ENCODE measurements at regions not wholly inside any gene's neighbourhood (a gene's known extent, or its start where the extent isn't known, plus 50 kb on each side); places are given as distances from the start of the nearest gene placed in this dataset.
"Not testable (repeated sequence)": the region's sequence is repeated elsewhere in the genome, so short reads cannot be mapped to it uniquely, and the experiment has no call there.

DNA sequence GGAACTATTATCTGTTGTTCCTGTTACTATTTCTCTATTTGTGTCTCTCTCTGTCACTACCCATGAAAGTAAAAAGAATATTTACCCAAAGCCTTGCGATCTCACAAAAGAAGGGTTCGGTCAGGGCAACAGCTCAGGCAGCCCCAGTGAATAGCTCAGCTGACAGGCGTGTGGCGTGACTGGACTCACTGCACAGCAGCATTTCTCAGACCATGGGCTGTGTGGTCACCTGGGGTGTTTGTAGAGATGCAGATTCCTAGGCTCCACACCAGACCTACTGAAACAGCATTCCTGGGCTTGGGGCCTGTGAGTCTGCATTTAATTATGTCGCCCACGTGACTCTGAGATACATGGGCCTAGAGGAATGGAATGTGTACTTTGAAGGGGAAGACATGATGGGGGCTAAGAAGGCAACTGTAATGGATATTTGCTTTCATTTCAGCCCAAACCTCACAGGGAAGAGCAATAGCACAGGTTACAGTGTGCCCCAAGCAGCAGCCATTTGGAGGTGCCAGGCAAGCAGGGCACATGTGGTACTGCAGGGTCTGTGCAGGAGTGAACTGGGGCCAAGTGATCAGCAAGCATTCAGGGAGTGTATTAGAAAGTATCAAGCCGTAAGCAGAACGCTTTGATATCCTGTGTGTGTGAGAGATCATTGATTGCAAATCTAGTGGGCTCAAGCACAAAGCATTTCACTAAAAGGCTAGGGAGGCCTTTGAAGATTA, 90.4 kb upstream of the RBMS1 start:
- no peak for DNase-seq (ENCODE audit: low read depth in 2 of 2)

GRCh38 chr2:160584972-160585494, 91.4 kb upstream of the RBMS1 start:
- DNase-seq (ENCODE audit: low read depth in 2 of 2) = no peak

GRCh38 chr2:160590664-160591063, 97.1 kb upstream of the RBMS1 start:
- no peak for DNase-seq (ENCODE audit: low read depth in 2 of 2)

GRCh38 chr2:160592401-160592800, 98.8 kb upstream of the RBMS1 start:
- no peak for DNase-seq (ENCODE audit: low read depth in 2 of 2)

GRCh38 chr2:160592993-160593392, 99.4 kb upstream of the RBMS1 start:
- DNase-seq (ENCODE audit: low read depth in 2 of 2) = no peak

DNA sequence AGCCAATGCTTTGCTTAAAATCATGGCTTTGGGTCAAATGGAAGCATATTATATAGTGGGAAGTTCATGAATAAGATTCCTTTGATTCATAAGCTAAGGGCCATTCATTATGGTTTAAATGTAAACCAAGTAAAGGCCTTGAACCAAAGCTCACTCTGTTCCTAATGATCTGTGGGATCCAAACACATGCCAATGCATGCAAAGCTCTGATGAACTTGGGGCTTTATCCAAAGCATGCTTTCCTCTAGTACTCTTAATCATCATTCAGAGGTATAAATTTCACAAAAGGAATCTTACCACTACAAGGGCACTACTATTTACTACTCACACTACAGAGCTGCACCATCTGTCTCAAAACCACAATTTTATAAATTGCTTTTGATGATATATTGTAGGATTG, 102.8 kb upstream of the RBMS1 start:
- no peak for DNase-seq (ENCODE audit: low read depth in 2 of 2)

DNA sequence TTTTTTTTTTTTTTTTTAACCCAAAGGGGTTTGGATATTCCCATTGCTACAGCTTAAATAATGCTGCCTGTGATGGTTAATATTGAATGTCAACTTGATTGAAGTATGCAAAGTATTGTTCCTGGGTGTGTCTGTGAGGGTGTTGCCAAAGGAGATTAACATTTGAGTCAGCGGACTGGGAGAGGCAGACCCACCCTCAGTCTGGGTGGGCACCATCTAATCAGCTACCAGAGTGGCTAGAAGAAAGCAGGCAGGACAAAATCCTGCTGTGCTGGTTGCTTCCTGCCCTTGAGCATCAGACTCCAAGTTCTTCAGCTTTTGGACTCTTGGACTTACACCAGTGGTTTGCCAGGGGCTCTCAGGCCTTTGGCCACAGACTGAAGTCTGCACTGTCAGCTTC, 106.8 kb upstream of the RBMS1 start:
- not testable (repeated sequence) for DNase-seq (ENCODE audit: low read depth in 2 of 2)

- DNase-seq (ENCODE audit: low read depth in 2 of 2) = no peak
These were observed 108.5 kb upstream of the RBMS1 start for GRCh38 chr2:160602073-160602472.

GRCh38 chr2:160603771-160604510, 110.3 kb upstream of the RBMS1 start:
- no peak for DNase-seq (ENCODE audit: low read depth in 2 of 2)

DNA sequence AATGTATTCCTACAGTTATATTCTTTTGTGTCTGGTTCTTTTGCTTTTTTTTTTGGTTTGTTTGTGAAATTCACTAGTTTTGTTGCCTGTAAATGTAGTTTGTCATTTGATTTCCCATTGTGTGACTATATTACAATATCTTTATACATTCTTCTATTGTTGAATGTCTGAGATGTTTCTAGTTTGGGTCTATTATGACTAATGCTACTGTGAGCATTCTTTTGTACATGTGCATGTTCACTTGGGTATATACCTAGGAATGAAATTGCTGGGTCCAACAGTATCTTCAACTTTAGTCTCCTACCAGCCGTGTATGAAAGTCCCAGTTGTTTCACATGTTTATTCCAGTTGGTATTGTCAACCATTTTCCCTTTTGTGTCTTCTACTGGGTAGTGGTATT, 112.7 kb upstream of the RBMS1 start:
- no peak for DNase-seq (ENCODE audit: low read depth in 2 of 2)

DNA sequence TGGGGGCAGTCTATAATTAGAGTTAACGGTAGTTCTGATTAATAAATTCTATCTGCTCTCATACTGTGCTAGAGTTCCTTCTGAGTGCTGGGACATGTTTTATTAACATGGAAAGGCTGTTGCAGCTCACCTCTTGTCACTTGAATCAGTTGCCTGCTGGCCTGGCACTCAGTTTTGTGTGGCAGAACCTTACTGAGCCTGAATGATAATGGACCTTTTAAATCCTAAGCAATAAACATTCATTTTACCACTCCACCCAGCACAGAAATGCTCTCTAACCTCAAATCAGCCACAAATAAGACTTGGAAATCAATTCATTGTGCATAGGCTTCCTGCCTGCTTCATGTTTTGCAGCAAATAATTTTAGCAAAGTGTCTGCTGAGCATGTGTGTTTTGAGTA, 115.0 kb upstream of the RBMS1 start:
- no peak for DNase-seq (ENCODE audit: low read depth in 2 of 2)

- no peak for DNase-seq (ENCODE audit: low read depth in 2 of 2)
These were observed 115.7 kb upstream of the RBMS1 start for GRCh38 chr2:160609346-160609745.

DNA sequence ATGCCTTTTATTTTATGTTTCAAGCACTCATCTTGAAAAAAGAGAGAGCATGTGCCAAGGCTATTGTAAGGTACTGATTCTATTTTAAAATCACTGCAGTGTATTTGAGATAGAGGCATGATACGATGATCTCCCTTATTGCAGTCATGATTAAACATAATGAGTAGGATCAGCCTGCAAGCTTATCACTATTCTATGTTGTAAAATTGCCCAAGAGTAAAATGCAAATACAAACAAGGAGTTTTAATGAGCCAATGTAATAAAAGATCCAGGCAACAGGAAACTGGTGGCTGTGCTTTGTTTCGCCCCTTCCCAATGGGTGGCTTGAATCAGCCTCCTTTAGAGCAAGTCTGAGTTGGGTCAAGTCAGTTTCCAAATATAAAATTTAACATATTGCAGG, 116.4 kb upstream of the RBMS1 start:
- no peak for DNase-seq (ENCODE audit: low read depth in 2 of 2)

- DNase-seq (ENCODE audit: low read depth in 2 of 2) = no peak
These were observed 118.8 kb upstream of the RBMS1 start for GRCh38 chr2:160612266-160612856.

DNA sequence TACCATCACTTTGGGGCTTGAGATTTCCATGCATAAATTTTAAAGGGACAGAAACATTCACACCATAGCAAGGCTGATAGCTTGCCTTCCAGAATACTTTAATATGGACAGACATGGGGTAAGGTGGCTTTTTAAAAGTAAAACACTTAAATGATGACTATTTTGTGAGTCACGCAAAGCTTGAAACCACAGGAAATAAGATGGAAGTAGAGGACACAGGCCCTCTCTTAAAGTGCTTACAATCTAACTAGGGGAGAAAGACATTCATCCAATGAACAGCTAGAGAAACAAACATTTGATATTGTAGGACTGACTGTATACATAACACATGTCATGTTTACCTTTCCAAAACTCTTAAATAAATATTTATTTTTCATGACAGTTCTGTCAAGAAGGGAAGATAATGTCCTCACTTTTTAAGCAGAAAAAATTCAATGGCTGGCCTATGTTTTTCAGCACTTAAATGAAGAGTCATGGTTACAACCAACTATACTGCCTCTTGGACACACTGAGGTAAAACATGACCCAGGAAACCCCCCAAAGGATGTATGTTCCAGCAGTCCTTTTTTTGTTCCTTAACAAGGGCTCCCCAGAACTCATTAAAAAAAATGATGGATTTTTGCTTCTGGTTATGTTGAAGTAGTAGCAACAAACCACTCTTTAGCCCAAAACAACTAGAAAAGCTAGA, 120.0 kb upstream of the RBMS1 start:
- DNase-seq (ENCODE audit: low read depth in 2 of 2) = no peak

- DNase-seq (ENCODE audit: low read depth in 2 of 2) = no peak
These were observed 120.8 kb upstream of the RBMS1 start for GRCh38 chr2:160614391-160614790.

- no peak for DNase-seq (ENCODE audit: low read depth in 2 of 2)
These were observed 122.1 kb upstream of the RBMS1 start for GRCh38 chr2:160615706-160616105.

DNA sequence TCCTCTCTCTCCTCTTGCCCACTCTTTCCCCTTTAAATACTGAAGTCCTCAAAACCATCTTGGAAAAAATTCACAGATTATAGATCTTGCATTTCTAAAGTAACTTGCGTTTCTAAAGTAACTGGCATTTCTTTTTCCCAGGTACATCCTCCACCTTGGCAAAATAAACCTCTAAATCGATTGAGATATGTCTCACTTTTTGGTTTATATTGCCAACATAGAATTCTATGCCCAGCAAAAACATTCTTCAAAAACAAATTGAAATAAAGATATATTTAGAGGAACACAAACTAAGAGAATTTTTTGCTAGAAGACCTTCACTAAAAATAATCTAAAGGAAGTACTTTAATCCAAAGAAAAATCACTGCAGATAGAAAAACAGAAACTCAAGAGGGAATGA, 122.5 kb upstream of the RBMS1 start:
- no peak for DNase-seq (ENCODE audit: low read depth in 2 of 2)

DNA sequence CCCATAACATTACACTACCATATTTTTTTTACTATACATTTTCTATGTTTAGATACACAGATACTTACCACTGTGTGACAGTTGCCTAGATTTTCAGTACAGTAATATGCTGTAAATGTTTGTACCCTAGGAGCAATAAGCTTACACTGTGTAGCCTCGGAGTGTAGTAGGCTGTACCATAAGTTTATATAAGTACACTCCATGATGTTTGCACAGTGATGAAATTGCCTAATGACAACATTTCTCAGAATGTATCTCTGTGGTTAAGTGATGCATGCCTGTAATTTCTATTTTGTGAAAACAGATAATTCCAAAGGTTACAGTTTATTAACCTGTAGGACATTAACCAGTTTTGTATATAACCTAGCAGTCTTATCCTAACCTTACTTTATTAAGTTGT, 128.1 kb upstream of the RBMS1 start:
- no peak for DNase-seq (ENCODE audit: low read depth in 2 of 2)

- not testable (repeated sequence) for DNase-seq (ENCODE audit: low read depth in 2 of 2)
These were observed 134.5 kb upstream of the RBMS1 start for GRCh38 chr2:160628020-160628637.

DNA sequence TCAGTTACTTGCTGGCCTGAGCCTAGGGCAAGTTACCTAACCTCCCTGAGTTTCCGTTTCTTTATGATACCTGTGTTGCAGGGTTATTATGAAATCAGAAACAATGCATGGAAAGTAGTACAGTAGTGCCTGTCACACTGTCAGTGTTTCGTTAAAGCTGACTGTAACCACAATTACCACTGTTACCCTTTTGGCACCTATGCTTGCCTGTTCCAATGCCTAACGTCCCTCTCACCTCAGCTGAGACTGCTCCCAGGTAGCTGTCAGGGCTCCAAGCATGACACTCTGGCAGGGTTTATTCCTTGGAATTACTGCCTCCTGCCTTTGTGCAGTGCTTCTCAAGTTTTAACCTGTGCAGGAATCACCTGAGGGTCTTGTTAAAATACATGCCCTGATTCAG, 135.2 kb upstream of the RBMS1 start:
- DNase-seq (ENCODE audit: low read depth in 2 of 2) = no peak
